GM18519 (cell line): ENCODE measurements at regions not wholly inside any gene's neighbourhood (a gene's known extent, or its start where the extent isn't known, plus 50 kb on each side); places are given as distances from the start of the nearest gene placed in this dataset.

Experiments
- ATAC-seq: cut with Tn5 transposase; IDR thresholded peaks from one replicate; pipeline ENCODE4 v1.9.1; 2021; ENCODE audit warnings: mild to moderate bottlenecking, moderate library complexity; ENCODE audit not compliant: unreplicated experiment, low FRiP score

GRCh38 chr20:24829649-24830370, 119.3 kb upstream of the CST7 start:
- ATAC-seq, result no peak

GRCh38 chr20:24830649-24831048, 118.4 kb upstream of the CST7 start:
- no peak for ATAC-seq

GRCh38 chr20:24831232-24831631, 117.8 kb upstream of the CST7 start:
- ATAC-seq, result no peak

GRCh38 chr20:24832518-24832917, 116.6 kb upstream of the CST7 start:
- no peak for ATAC-seq

GRCh38 chr20:24833592-24833991, 115.5 kb upstream of the CST7 start:
- ATAC-seq, result no peak

GRCh38 chr20:24834310-24834709, 114.8 kb upstream of the CST7 start:
- no peak for ATAC-seq

GRCh38 chr20:24835195-24835594, 113.9 kb upstream of the CST7 start:
- no peak for ATAC-seq

- ATAC-seq, result no peak
These were observed 113.0 kb upstream of the CST7 start for GRCh38 chr20:24836041-24836533.

- no peak for ATAC-seq
These were observed 112.3 kb upstream of the CST7 start for GRCh38 chr20:24836661-24837299.

GRCh38 chr20:24837781-24838450, 111.2 kb upstream of the CST7 start:
- ATAC-seq, result no peak

GRCh38 chr20:24838546-24839535, 110.2 kb upstream of the CST7 start:
- no peak for ATAC-seq

GRCh38 chr20:24840121-24840713, 108.9 kb upstream of the CST7 start:
- ATAC-seq, result no peak

- ATAC-seq, result no peak
These were observed 106.7 kb upstream of the CST7 start for GRCh38 chr20:24842274-24842917.

GRCh38 chr20:24842918-24843715, 106.0 kb upstream of the CST7 start:
- ATAC-seq, result peak; percentile 88

- ATAC-seq, result no peak
These were observed 98.9 kb upstream of the CST7 start for GRCh38 chr20:24850176-24850575.

- ATAC-seq, result no peak
These were observed 97.6 kb upstream of the CST7 start for GRCh38 chr20:24851346-24852019.

GRCh38 chr20:24853916-24854315, 95.2 kb upstream of the CST7 start:
- no peak for ATAC-seq

- ATAC-seq, result no peak
These were observed 93.2 kb upstream of the CST7 start for GRCh38 chr20:24855848-24856247.
